GM21576 (cell line): ENCODE measurements at regions not wholly inside any gene's neighbourhood (a gene's known extent, or its start where the extent isn't known, plus 50 kb on each side); places are given as distances from the start of the nearest gene placed in this dataset.
"Not testable (repeated sequence)": the region's sequence is repeated elsewhere in the genome, so short reads cannot be mapped to it uniquely, and the experiment has no call there.

Source experiments
- ATAC-seq: cut with Tn5 transposase; IDR thresholded peaks from one replicate; pipeline ENCODE4 v1.9.1; 2021; ENCODE audit warnings: mild to moderate bottlenecking, moderate library complexity; ENCODE audit not compliant: unreplicated experiment

DNA sequence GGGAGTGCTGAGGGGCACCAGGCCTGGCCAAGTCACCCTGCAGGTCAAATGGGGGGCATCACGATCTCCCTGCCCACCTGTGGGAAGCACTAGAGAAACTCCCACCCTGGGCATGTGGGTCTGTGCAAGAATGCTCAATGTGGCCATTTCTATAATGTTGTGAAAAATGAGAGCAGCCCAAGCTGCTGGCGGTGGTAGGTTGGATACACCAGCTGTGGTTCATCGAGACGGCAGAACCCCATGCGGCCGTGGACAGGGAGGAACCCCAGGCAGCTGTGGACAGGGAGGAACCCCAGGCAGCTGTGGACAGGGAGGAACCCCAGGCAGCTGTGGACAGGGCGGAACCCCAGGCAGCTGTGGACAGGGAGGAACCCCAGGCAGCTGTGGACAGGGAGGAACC is 129.1 kb downstream of the BRD1 start:
- ATAC-seq, result not testable (repeated sequence)

- ATAC-seq, result no peak
Measured at GRCh38 chr22:49697047-49697446, 130.6 kb downstream of the BRD1 start.

GRCh38 chr22:49694462-49695260 is 133.0 kb downstream of the BRD1 start:
- ATAC-seq, result no peak

DNA sequence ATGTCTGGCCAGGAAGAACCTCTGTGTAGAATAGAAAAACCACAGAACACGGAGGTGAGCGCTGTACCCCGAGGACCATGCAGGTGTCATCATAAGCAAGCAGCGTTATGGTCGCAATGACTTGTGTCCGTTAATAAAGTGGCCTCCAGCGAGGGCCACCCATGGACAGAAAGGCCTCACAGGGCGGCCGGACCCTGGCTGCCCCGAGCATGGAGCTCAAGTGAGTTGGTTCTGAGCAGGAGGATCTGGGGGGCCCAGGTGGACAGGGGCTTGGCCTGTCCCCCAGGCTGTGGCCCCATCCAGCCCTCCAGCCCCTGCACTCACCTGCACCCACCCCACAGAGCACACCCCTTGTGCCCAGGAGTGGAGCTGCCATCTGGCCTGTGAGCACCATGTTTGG is 133.8 kb downstream of the BRD1 start:
- no peak for ATAC-seq

- ATAC-seq, result no peak
Measured at GRCh38 chr22:49693416-49693815, 134.3 kb downstream of the BRD1 start.

- no peak for ATAC-seq
Measured at GRCh38 chr22:49692499-49693225, 135.0 kb downstream of the BRD1 start.

GRCh38 chr22:49691256-49691655 is 136.4 kb downstream of the BRD1 start:
- ATAC-seq, result no peak

DNA sequence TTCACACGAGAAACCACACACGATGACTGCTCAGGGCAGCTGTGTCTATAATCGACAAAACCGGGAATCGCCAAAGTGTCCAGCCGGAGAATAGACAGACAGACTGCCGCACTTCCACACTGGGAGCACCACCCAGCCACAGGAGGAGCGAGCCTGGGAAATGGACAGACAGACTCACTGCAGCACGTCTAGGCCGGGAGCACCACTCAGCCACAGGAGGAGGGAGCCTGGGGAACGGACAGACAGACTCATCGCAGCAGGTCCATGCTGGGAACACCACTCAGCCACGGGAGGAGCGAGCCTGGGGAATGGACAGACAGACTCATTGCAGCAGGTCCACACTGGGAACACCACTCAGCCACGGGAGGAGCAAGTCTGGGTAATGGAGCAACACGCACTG is 137.2 kb downstream of the BRD1 start:
- ATAC-seq, result no peak

DNA sequence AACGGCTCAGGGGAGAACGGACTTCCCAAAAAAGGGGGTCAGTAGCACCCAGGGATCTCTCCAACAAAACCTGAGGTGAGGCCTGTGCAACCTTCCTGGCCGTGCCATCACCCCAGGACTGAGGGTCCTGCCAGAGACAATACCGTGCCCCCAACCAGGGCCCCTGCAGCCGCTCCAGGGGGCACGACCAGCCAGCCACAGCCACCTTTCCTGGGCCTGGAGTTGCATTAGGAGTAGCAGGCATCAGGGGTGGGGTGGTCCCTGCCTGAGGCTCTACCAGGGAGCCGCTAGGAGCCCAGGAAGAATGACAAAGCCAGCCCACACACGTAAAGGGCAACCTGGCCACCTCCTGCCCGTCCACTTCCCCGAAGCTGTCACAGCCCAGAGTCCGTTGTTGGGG is 137.8 kb downstream of the BRD1 start:
- ATAC-seq, result no peak

DNA sequence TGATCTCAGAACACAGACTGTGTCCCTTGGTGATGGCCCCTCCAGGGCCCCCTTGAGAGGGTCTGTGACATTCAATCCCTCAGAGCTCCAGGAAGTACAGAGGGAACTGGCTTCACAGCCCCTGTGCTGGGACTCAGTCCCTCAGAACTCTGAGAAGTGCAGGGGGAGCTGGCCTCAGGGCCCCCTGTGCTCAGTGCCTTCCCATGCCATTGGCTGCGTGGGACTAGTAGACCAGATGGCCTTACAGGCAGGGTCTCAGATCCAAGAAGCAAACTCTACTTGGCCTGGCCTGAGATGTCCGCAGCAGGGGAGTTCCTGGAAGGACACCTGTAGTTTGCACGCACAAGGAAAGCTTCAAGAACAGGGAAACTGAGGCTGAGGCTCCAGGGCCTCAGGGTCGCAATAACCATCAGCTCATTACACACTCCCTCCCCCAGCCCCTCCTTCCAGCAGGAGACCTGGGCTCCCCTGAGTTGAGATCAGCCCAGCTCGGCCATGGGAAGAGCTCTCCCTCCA is 138.4 kb downstream of the BRD1 start:
- no peak for ATAC-seq

- no peak for ATAC-seq
Measured at GRCh38 chr22:49688516-49689254, 139.0 kb downstream of the BRD1 start.

- no peak for ATAC-seq
Measured at GRCh38 chr22:49687786-49688515, 139.7 kb downstream of the BRD1 start.

GRCh38 chr22:49687333-49687732 is 140.3 kb downstream of the BRD1 start:
- no peak for ATAC-seq

- ATAC-seq, result no peak
Measured at GRCh38 chr22:49686495-49687219, 141.0 kb downstream of the BRD1 start.

GRCh38 chr22:49685686-49686085 is 142.0 kb downstream of the BRD1 start:
- no peak for ATAC-seq

DNA sequence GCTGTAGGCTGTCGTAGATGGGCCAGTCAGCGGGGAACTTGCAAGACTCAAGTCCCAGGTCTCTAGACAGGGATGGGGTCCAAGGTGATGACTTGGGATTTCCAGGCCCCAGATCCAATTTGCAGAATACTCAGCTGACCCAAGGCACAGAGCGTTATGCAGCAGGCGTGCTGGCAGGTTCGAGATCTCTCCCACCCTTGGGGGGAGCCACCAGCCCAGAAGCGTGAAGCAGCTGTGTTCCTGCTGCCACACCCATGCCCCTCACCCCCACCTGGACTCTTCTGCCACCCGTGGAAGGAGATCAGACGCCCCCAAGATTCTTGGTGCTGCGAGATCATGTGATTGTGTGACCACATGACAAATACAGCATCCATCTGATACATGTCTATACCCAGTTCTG is 142.6 kb downstream of the BRD1 start:
- ATAC-seq, result no peak

DNA sequence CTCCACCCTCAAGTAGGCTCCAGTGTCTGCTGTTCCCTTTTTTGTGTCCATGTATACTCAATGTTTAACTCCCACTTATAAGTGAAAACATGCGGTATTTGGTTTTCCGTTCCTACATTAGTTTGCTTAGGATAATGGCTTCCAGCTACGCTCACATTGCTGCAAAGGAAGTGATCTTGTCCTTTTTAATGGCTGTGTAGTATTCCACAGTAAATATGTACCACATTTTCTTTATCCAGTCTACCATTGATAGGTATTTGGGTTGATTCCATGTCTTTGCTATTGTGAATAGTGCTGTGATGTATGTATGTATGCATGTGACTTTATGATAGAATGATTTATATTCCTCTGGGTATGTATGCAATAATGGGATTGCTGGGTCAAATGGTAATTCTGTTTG is 144.6 kb downstream of the BRD1 start:
- ATAC-seq, result no peak

DNA sequence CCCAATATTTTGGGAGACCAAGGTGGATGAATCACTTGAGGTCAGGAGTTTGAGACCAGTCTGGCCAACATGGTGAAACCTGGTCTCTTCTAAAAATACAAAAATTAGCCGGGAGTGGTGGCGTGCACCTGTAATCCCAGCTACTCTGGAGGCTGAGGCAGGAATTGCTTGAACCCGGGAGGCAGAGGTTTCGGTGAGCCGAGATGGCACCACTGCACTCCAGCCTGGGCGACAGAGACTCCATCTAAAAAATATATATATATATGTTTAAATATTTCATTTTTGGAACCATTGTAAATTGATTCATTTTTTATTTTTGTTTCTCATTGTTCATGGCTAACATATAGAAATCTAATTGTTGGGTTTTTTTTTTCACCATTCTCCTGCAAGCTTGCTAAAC is 146.9 kb downstream of the BRD1 start:
- ATAC-seq, result not testable (repeated sequence)

GRCh38 chr22:49678842-49679170 is 148.9 kb downstream of the BRD1 start:
- ATAC-seq, result no peak

- no peak for ATAC-seq
Measured at GRCh38 chr22:49678137-49678841, 149.4 kb downstream of the BRD1 start.
